Stomach (tissue), 8 donors: ENCODE measurements at regions not wholly inside any gene's neighbourhood (a gene's known extent, or its start where the extent isn't known, plus 50 kb on each side); places are given as distances from the start of the nearest gene placed in this dataset.

ENCODE experiments used
- DNase-seq, 2 donors: peaks; one replicate each; pipeline versions ENCODE4 v3.0.0 to v3.0.0-alpha.2; 2013 to 2019
- H3K27ac ChIP-seq, 5 donors: fragments of 200-600 bp in 4 of 5; sonication (generic) in 4 of 5; one replicate each; pipeline ENCODE4 v1.5.1; 2013 to 2019; ENCODE audit warnings: mild to moderate bottlenecking in 1 of 5, moderate library complexity in 1 of 5
- H3K27me3 ChIP-seq, 3 donors: fragments of 200-600 bp; sonication (generic); one replicate each; pipeline ENCODE4 v1.5.1; 2017 to 2019; ENCODE audit warnings: mixed run types in 1 of 3
- H3K36me3 ChIP-seq, 4 donors: fragments of 200-600 bp; sonication (generic); 1 replicate in 3 of 4; 2 replicates in 1 of 4; pipeline ENCODE4 v1.5.1; 2016 to 2019
- H3K4me1 ChIP-seq, 4 donors: fragments of 200-600 bp; sonication (generic); one replicate each; pipeline ENCODE4 v1.5.1; 2016 to 2019
- H3K4me3 ChIP-seq, 4 donors: fragments of 200-600 bp; sonication (generic) in 3 of 4; one replicate each; pipeline ENCODE4 v1.5.1; 2016 to 2019; ENCODE audit warnings: mild to moderate bottlenecking in 1 of 4
- H3K9me3 ChIP-seq, 4 donors: fragments of 200-600 bp; sonication (generic); one replicate each; pipeline ENCODE4 v1.5.1; 2016 to 2019
- CTCF ChIP-seq, 7 experiments: fragments of 450-650 bp in 4 of 7; fragments of 200-600 bp in 3 of 7; sonication (generic) in 3 of 7; IDR thresholded peaks; one replicate each; pipeline ENCODE4 v1.5.1; 2016 to 2019; ENCODE audit warnings: antibody characterized with exemption in 7 of 7, control low read depth in 2 of 7, mild to moderate bottlenecking in 1 of 7
- EP300 ChIP-seq: sonication (generic); formaldehyde crosslinking; IDR thresholded peaks from one replicate; pipeline ENCODE4 v1.6.1; 2017; ENCODE audit warnings: antibody characterized with exemption
- POLR2A ChIP-seq, 4 donors: fragments of 450-650 bp; IDR thresholded peaks; one replicate each; pipeline ENCODE4 v1.6.1; 2016; ENCODE audit warnings: antibody characterized with exemption in 4 of 4, control low read depth in 2 of 4, mild to moderate bottlenecking in 1 of 4, moderate library complexity in 1 of 4
- POLR2AphosphoS5 ChIP-seq, 3 donors: sonication (generic); formaldehyde crosslinking; IDR thresholded peaks; one replicate each; pipeline ENCODE4 v1.6.1; 2016; ENCODE audit warnings: antibody characterized with exemption in 3 of 3
- WGBS, 5 donors: extraction: QIAGEN DNeasy Blood & Tissue Kit in 3 of 5; methylation state at CpG; one replicate each; pipeline versions ENCODE4 v1.1.5 to v1.1.7; 2013 to 2018; 5-methylcytosine and 5-hydroxymethylcytosine counted together
- intact Hi-C: fragments of 100-400 bp; cut with DNase I; formaldehyde crosslinking; loops from one replicate; pipeline ENCODE4 v1.15.1; 2023; ENCODE audit warnings: low total_unique reads
- donor health status: healthy with polysubstance abuse.
- donor health status: Bipolar disorder and iron deficiency.
- donor health status: healthy.

- H3K27me3 ChIP-seq, result peaks cover 0 to 43% (median 12%) of the 10 kb centered on the region in 3 donors
- intact Hi-C loops, result no loop called here
- H3K36me3 ChIP-seq, result no peaks in the 10 kb centered on the region
- no peak overlapping the region for H3K27ac ChIP-seq
- WGBS, 5 donors, result 78 to 95% (median 89%) methylated on average over 2 of the region's 2 CpGs
- no peak overlapping the region for H3K4me3 ChIP-seq
- TF ChIP-seq EP300, result no peak
- TF ChIP-seq CTCF (IDR thresholded peaks at IDR 0.05), result no peak
- TF ChIP-seq POLR2AphosphoS5 (IDR thresholded peaks at IDR 0.05), result no peak
- no peak for TF ChIP-seq POLR2A (IDR thresholded peaks at IDR 0.05)
- peaks cover 0 to 44% (median 19%) of the 10 kb centered on the region in 4 donors for H3K9me3 ChIP-seq
- no peaks in the 10 kb centered on the region for H3K4me1 ChIP-seq
- DNase-seq, result no peak
Measured at GRCh38 chr12:113548467-113548866, 76.8 kb upstream of the LHX5 start.

- Histone ChIP-seq H3K27me3 (peaks cover 0 to 44% (median 12%) of the 10 kb centered on the region in 3 donors), H3K4me3 (no peak overlapping the region), H3K36me3 (no peaks in the 10 kb centered on the region), H3K27ac (no peak overlapping the region), H3K9me3 (peaks cover 0 to 39% (median 19%) of the 10 kb centered on the region in 4 donors), H3K4me1 (no peaks in the 10 kb centered on the region)
- TF ChIP-seq POLR2A (IDR thresholded peaks at IDR 0.05) (no peak), POLR2AphosphoS5 (IDR thresholded peaks at IDR 0.05) (no peak), CTCF (IDR thresholded peaks at IDR 0.05) (no peak), EP300 (no peak)
- WGBS, 5 donors, result 13 to 28% (median 22%) methylated on average over 18 of the region's 18 CpGs
- DNase-seq, result no peak
- intact Hi-C loops, result no loop called here
Measured at GRCh38 chr12:113546916-113547863, 75.5 kb upstream of the LHX5 start.

- no peak for DNase-seq
- H3K9me3 ChIP-seq, result peaks cover 0 to 19% (median 15%) of the 10 kb centered on the region in 4 donors
- intact Hi-C loops, result no loop called here
- no peaks in the 10 kb centered on the region for H3K36me3 ChIP-seq
- no peak overlapping the region for H3K4me3 ChIP-seq
- H3K27me3 ChIP-seq, result peaks cover 0 to 92% (median 13%) of the 10 kb centered on the region in 3 donors
- TF ChIP-seq POLR2AphosphoS5 (IDR thresholded peaks at IDR 0.05), result no peak
- TF ChIP-seq CTCF (IDR thresholded peaks at IDR 0.05), result no peak
- TF ChIP-seq POLR2A (IDR thresholded peaks at IDR 0.05), result no peak
- no peak for TF ChIP-seq EP300
- H3K27ac ChIP-seq, result no peak overlapping the region
- no peaks in the 10 kb centered on the region for H3K4me1 ChIP-seq
- 30 to 48% (median 45%) methylated on average over 6 of the region's 6 CpGs for WGBS, 5 donors
Measured at GRCh38 chr12:113537751-113538087, 66.0 kb upstream of the LHX5 start.

GRCh38 chr12:113537046-113537750 lies 65.5 kb upstream of the LHX5 start:
- no peak for DNase-seq
- TF ChIP-seq EP300 (no peak), POLR2AphosphoS5 (IDR thresholded peaks at IDR 0.05) (no peak), CTCF (IDR thresholded peaks at IDR 0.05) (no peak), POLR2A (IDR thresholded peaks at IDR 0.05) (no peak)
- intact Hi-C loops, result no loop called here
- H3K9me3 ChIP-seq, result peaks cover 0 to 19% (median 15%) of the 10 kb centered on the region in 4 donors
- no peaks in the 10 kb centered on the region for H3K36me3 ChIP-seq
- no peak overlapping the region for H3K4me3 ChIP-seq
- H3K27me3 ChIP-seq, result peaks cover 0 to 90% (median 13%) of the 10 kb centered on the region in 3 donors
- no peaks in the 10 kb centered on the region for H3K4me1 ChIP-seq
- WGBS, 5 donors, result 20 to 43% (median 27%) methylated on average over 11 of the region's 11 CpGs
- H3K27ac ChIP-seq, result no peak overlapping the region
